Bronchial epithelial cell (primary cell): ENCODE measurements at regions not wholly inside any gene's neighbourhood (a gene's known extent, or its start where the extent isn't known, plus 50 kb on each side); places are given as distances from the start of the nearest gene placed in this dataset.
A peak's percentile ranks its signal among the peaks of the same experiment; 100 is the strongest.
"Not testable (repeated sequence)": the region's sequence is repeated elsewhere in the genome, so short reads cannot be mapped to it uniquely, and the experiment has no call there.

Experiments used
- DNase-seq: peaks from one replicate; pipeline ENCODE4 v3.0.0-alpha.2; 2010; ENCODE audit warnings: low read depth
- FAIRE-seq: peaks from 2 replicates; lab custom pipeline; 2011; peaks lifted over from hg19 to GRCh38; lab: Jason Lieb, UNC
- H3K27me3 ChIP-seq: 2 replicates; pipeline ENCODE4 v1.5.1; 2011; ENCODE audit warnings: low read length; ENCODE audit not compliant: control insufficient read depth, insufficient read depth
- H3K36me3 ChIP-seq: 2 replicates; pipeline ENCODE4 v1.5.1; 2011; ENCODE audit warnings: low read length; ENCODE audit not compliant: control insufficient read depth, insufficient read depth
- H3K4me3 ChIP-seq: 2 replicates; pipeline ENCODE4 v1.5.1; 2011; ENCODE audit warnings: mild to moderate bottlenecking, low read depth, low read length, control low read depth
- CTCF ChIP-seq: IDR thresholded peaks from 2 replicates; pipeline ENCODE4 v1.5.1; 2011; ENCODE audit warnings: mild to moderate bottlenecking, moderate library complexity, low read length, control low read depth, inconsistent platforms; ENCODE audit not compliant: insufficient read depth, severe bottlenecking

GRCh38 chr6:121697921-121698320 is 262.5 kb downstream of the GJA1 start:
- Histone ChIP-seq H3K36me3 (no peaks in the 10 kb centered on the region), H3K4me3 (no peak overlapping the region), H3K27me3 (no peaks in the 10 kb centered on the region)
- no peak for FAIRE-seq
- no peak for TF ChIP-seq CTCF
- DNase-seq, result peak; percentile 53

GRCh38 chr6:121698617-121699016 is 263.2 kb downstream of the GJA1 start:
- no peak overlapping the region for H3K4me3 ChIP-seq
- no peak for DNase-seq
- TF ChIP-seq CTCF, result no peak
- no peak for FAIRE-seq
- H3K27me3 ChIP-seq, result no peaks in the 10 kb centered on the region
- H3K36me3 ChIP-seq, result no peaks in the 10 kb centered on the region

- not testable (repeated sequence) for DNase-seq, H3K27me3 ChIP-seq, FAIRE-seq, H3K4me3 ChIP-seq, H3K36me3 ChIP-seq
Measured at GRCh38 chr6:121703129-121703528, 267.7 kb downstream of the GJA1 start.

GRCh38 chr6:121711472-121711871 is 276.0 kb downstream of the GJA1 start:
- H3K27me3 ChIP-seq, result no peaks in the 10 kb centered on the region
- no peak for DNase-seq
- TF ChIP-seq CTCF, result no peak
- no peaks in the 10 kb centered on the region for H3K36me3 ChIP-seq
- no peak overlapping the region for H3K4me3 ChIP-seq
- no peak for FAIRE-seq

- Histone ChIP-seq H3K27me3 (no peaks in the 10 kb centered on the region), H3K4me3 (no peak overlapping the region), H3K36me3 (no peaks in the 10 kb centered on the region)
- TF ChIP-seq CTCF, result no peak
- FAIRE-seq (no peak), DNase-seq (no peak)
Measured at GRCh38 chr6:121717686-121718085, 282.2 kb downstream of the GJA1 start.

GRCh38 chr6:121720867-121721266 is 285.4 kb downstream of the GJA1 start:
- not testable (repeated sequence) for H3K4me3 ChIP-seq, DNase-seq, H3K27me3 ChIP-seq, FAIRE-seq, H3K36me3 ChIP-seq

GRCh38 chr6:121723623-121724022 is 288.2 kb downstream of the GJA1 start:
- DNase-seq (no peak), FAIRE-seq (no peak)
- TF ChIP-seq CTCF, result no peak
- H3K4me3 ChIP-seq, result no peak overlapping the region
- H3K36me3 ChIP-seq, result no peaks in the 10 kb centered on the region
- H3K27me3 ChIP-seq, result no peaks in the 10 kb centered on the region
